ENCODE measurements at regions not wholly inside any gene's neighbourhood (a gene's known extent, or its start where the extent isn't known, plus 50 kb on each side); places are given as distances from the start of the nearest gene placed in this dataset.

DNA sequence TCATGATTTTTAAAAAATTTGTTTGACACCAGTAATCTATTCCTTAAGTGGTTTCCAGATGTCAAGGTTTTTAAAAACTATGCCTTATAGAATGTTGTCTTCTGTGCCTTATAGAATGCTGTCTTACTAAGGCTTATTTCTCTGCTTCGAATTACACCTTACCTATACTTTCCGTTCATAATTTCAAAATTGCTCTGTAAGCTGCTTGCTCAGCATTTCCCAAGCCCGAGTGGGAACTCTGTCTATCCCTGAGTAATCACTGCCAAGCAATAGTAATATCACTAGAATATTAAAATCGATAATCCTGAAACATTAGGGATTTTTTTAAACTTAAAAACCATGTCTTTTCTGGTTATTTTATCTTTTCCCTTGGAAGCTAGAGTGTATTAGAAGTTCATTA lies 376.3 kb downstream of the PIK3R1 start:
- no peak for TF ChIP-seq POLR2AphosphoS5 (IDR thresholded peaks at IDR 0.05)
- no peak for TF ChIP-seq EP300 (IDR thresholded peaks at IDR 0.05)
- TF ChIP-seq, protein P1, sequence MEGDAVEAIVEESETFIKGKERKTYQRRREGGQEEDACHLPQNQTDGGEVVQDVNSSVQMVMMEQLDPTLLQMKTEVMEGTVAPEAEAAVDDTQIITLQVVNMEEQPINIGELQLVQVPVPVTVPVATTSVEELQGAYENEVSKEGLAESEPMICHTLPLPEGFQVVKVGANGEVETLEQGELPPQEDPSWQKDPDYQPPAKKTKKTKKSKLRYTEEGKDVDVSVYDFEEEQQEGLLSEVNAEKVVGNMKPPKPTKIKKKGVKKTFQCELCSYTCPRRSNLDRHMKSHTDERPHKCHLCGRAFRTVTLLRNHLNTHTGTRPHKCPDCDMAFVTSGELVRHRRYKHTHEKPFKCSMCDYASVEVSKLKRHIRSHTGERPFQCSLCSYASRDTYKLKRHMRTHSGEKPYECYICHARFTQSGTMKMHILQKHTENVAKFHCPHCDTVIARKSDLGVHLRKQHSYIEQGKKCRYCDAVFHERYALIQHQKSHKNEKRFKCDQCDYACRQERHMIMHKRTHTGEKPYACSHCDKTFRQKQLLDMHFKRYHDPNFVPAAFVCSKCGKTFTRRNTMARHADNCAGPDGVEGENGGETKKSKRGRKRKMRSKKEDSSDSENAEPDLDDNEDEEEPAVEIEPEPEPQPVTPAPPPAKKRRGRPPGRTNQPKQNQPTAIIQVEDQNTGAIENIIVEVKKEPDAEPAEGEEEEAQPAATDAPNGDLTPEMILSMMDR (IDR thresholded peaks at IDR 0.05) = no peak
- TF ChIP-seq POLR2A (IDR thresholded peaks at IDR 0.05; ENCODE audit: low read depth) = no peak
- no peak overlapping the region for H3K27ac ChIP-seq (replicated peaks in 1 of 4)
- no peaks in the 10 kb centered on the region for H3K4me1 ChIP-seq
- no peak overlapping the region for H3K4me3 ChIP-seq
- intact Hi-C loops (cut with DNase I) = no loop called here
- WGBS = 83% methylated on average over 4 of the region's 4 CpGs
- no peaks in the 10 kb centered on the region for H3K27me3 ChIP-seq
- no peaks in the 10 kb centered on the region for H3K36me3 ChIP-seq
- no peaks in the 10 kb centered on the region for H3K9me3 ChIP-seq
- DNase-seq (ENCODE audit: extremely low spot score) = no peak

DNA sequence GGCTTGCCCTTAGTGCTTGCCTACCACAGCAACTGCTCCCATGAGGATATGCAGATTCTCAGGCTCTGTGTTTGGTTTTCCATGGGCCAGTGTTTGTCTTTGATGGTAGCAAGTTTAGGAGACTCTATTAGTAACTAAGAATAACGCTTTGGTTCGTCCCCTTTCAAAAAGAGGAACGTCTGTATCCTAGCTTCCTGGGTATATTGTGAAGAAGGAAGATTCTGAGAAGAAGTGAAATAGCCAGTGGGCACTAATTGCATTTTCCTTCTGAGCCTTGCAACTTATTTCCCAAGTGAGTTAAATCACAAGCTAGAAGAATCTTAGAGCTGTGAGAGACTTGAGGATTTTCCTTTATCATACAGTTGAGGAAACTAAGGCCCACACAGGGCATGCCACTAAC lies 376.8 kb downstream of the PIK3R1 start:
- Histone ChIP-seq H3K4me3 (no peak overlapping the region), H3K27me3 (no peaks in the 10 kb centered on the region), H3K4me1 (no peaks in the 10 kb centered on the region), H3K27ac (replicated peaks in 1 of 4) (no peak overlapping the region), H3K36me3 (no peaks in the 10 kb centered on the region), H3K9me3 (no peaks in the 10 kb centered on the region)
- WGBS = 83% methylated on average over 3 of the region's 3 CpGs
- DNase-seq (ENCODE audit: extremely low spot score) = no peak
- intact Hi-C loops (cut with DNase I) = no loop called here
- TF ChIP-seq POLR2A (IDR thresholded peaks at IDR 0.05; ENCODE audit: low read depth) (no peak), POLR2AphosphoS5 (IDR thresholded peaks at IDR 0.05) (no peak), EP300 (IDR thresholded peaks at IDR 0.05) (no peak)
- TF ChIP-seq, protein P1 (IDR thresholded peaks at IDR 0.05) = no peak

DNA sequence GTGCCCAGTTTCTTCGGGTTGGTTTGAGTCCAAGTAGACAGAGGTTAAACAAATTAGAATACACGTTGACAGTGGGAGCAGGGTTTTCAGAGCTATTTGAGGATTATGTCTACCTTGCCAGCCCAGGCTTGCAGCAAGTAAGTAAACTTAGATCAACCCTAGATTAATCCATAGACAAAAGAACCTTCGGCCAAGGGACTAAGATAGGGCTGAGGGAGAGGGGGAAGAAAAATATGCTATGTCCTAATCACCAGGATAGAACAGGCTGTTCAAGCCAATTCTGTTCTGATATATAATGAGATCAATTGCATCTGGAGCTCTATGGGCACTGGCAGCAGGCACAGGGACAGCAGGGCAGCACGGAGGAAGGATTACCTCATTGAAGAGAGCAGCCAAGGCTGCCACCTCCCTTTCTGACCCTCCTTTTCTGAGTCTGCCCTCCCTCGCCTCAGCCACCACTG lies 377.7 kb downstream of the PIK3R1 start:
- 56% methylated on average over 5 of the region's 5 CpGs for WGBS
- no peaks in the 10 kb centered on the region for H3K9me3 ChIP-seq
- intact Hi-C loops (cut with DNase I) = no loop called here
- TF ChIP-seq EP300 (IDR thresholded peaks at IDR 0.05) = no peak
- TF ChIP-seq POLR2A (IDR thresholded peaks at IDR 0.05; ENCODE audit: low read depth) = no peak
- TF ChIP-seq POLR2AphosphoS5 (IDR thresholded peaks at IDR 0.05) = no peak
- TF ChIP-seq, protein P1 (IDR thresholded peaks at IDR 0.05) = no peak
- no peaks in the 10 kb centered on the region for H3K4me1 ChIP-seq
- no peaks in the 10 kb centered on the region for H3K36me3 ChIP-seq
- no peak overlapping the region for H3K4me3 ChIP-seq
- no peak for DNase-seq (ENCODE audit: extremely low spot score)
- no peak overlapping the region for H3K27ac ChIP-seq (replicated peaks in 1 of 4)
- no peaks in the 10 kb centered on the region for H3K27me3 ChIP-seq

DNA sequence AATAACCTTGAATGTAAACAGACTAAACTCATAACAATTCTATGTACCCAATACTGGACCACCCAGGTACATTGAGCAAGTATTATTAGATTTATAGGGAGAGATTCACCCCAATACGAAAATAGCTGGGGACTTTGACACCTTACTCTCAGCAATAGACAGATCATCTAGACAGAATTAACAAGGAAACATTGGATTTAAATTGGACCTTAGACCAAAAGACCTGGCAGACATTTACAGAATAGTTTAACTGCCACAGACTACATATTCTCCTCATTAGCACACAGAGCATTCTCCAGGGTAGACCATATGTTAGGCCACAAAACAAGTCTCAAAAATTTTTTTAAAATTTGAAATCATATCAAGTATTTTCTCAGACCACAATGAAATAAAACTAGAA lies 397.4 kb downstream of the PIK3R1 start:
- 86% methylated on average over 1 of the region's 1 CpG for WGBS
- H3K4me3 ChIP-seq = no peak overlapping the region
- H3K36me3 ChIP-seq = no peaks in the 10 kb centered on the region
- no peak overlapping the region for H3K27ac ChIP-seq (replicated peaks in 1 of 4)
- no peaks in the 10 kb centered on the region for H3K27me3 ChIP-seq
- intact Hi-C loops (cut with DNase I) = no loop called here
- H3K9me3 ChIP-seq = peaks cover 0 to 26% (median 19%) of the 10 kb centered on the region in 4 donors
- TF ChIP-seq, protein P1 (IDR thresholded peaks at IDR 0.05) = no peak
- TF ChIP-seq EP300 (IDR thresholded peaks at IDR 0.05) (no peak), POLR2AphosphoS5 (IDR thresholded peaks at IDR 0.05) (no peak), POLR2A (IDR thresholded peaks at IDR 0.05; ENCODE audit: low read depth) (no peak)
- H3K4me1 ChIP-seq = no peaks in the 10 kb centered on the region
- DNase-seq (ENCODE audit: extremely low spot score) = no peak

DNA sequence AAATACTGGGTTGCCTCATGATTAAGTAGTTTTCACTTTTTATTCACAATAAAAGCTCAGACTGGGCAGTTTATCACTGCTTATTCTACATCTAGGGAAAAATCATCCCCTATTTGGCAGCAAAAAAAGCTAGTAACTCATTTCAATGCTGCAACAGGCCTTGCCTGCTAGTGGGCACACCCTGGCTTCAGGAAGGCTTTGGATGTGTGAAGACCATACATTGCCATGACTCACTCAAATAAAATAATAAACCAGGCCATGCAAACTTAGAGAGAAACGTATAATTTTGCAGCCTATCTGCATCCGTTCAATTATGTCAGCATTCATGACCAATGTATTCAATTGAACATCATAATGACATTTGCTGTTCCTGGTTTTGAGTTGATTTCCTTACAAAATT lies 402.9 kb downstream of the PIK3R1 start:
- no peaks in the 10 kb centered on the region for H3K4me1 ChIP-seq
- DNase-seq (ENCODE audit: extremely low spot score) = no peak
- H3K27me3 ChIP-seq = no peaks in the 10 kb centered on the region
- TF ChIP-seq, protein P1 (IDR thresholded peaks at IDR 0.05) = no peak
- TF ChIP-seq POLR2A (IDR thresholded peaks at IDR 0.05; ENCODE audit: low read depth) = no peak
- no peaks in the 10 kb centered on the region for H3K36me3 ChIP-seq
- intact Hi-C loops (cut with DNase I) = no loop called here
- peaks cover 0 to 7% (median 0%) of the 10 kb centered on the region in 4 donors for H3K9me3 ChIP-seq
- H3K4me3 ChIP-seq = no peak overlapping the region
- 97% methylated on average over 2 of the region's 2 CpGs for WGBS
- no peak overlapping the region for H3K27ac ChIP-seq (replicated peaks in 1 of 4)
